Activated CD4-positive, alpha-beta T cell treated with anti-CD3 and anti-CD28 coated beads for 48 hours (primary cell): ENCODE measurements at regions not wholly inside any gene's neighbourhood (a gene's known extent, or its start where the extent isn't known, plus 50 kb on each side); places are given as distances from the start of the nearest gene placed in this dataset.
"Not testable (repeated sequence)": the region's sequence is repeated elsewhere in the genome, so short reads cannot be mapped to it uniquely, and the experiment has no call there.

Experiments used
- DNase-seq: peaks from one replicate; pipeline ENCODE4 v3.0.0-alpha.2; 2020

- no peak for DNase-seq
Measured at GRCh38 chr14:71438684-71439083, 493.5 kb upstream of the RGS6 start.

DNA sequence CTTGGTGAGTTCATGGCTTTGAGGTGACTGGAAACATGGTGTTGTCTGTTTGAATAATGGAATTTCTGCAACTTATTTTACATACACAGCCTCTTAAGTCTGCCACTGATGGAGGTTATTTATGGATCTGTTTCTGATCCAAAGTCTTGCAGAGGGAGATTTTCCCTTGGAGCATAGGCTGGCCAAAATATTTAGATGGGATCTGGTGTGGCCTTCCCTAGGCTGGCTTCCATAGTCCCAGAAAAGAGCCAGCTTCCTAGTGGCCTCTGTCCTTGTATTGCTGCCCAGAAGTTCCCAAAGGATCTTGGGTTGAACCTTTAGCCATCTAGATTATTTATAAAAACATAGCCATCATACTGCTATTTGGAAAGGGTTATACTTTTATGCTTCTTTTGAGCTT, 491.1 kb upstream of the RGS6 start:
- no peak for DNase-seq

DNA sequence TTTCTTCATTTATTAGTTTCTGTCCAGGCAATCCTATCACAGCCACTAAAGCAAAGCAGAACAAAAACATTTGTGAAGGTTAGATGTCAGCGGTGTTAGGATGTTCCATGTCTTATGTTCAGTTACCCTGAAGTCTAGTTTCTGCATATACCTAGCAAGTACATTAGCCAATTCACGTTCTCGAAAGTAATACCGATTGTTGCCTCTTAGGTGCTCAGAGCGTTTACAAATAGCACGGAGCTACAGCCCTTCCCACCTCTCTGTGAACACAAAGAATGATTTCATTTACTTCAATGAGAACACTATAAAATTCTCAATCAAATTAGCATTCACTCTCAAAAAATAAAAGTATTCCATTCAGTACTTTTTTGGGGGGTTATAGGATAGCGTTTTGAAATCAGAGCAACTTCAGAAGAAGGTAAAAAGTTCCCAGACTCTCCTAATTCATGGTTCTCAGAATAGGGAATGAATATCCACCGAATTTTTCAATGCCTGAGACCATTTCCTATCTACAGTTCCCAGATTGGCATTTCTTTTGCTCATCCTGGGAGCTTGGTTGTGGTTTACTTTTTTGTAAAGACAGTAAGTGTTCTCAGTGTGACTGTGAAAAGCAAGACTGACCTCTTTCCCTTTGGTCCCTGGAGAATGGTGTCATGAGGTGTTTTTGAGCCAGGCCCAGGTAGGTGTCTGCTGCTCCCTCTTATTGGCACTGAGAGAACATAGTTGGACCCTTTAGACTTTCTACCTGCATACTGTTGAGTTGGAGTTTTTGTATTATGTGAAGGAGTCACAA, 488.0 kb upstream of the RGS6 start:
- no peak for DNase-seq

GRCh38 chr14:71448431-71449315, 483.6 kb upstream of the RGS6 start:
- no peak for DNase-seq

GRCh38 chr14:71449316-71450055, 482.7 kb upstream of the RGS6 start:
- no peak for DNase-seq

- no peak for DNase-seq
Measured at GRCh38 chr14:71451501-71451900, 480.7 kb upstream of the RGS6 start.

GRCh38 chr14:71452539-71452938, 479.7 kb upstream of the RGS6 start:
- no peak for DNase-seq

DNA sequence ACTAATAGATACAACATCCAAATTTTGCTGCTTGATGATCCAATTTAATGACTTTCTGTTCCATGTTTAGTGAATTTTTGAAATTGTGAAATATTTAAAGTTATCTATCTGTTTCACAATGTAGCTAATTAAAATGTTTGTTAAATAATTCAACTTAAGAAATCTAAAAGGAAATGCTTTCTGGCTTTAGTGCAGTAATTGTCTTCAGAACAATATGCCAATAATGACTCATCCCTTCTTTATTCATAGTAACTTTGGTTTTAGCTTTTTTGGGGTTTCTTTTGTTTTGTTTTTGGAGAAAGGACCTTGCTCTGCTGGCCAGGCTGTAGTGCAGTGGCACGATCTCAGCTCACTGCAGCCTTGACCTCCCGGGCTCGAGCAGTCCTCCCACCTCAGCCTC, 479.2 kb upstream of the RGS6 start:
- no peak for DNase-seq

DNA sequence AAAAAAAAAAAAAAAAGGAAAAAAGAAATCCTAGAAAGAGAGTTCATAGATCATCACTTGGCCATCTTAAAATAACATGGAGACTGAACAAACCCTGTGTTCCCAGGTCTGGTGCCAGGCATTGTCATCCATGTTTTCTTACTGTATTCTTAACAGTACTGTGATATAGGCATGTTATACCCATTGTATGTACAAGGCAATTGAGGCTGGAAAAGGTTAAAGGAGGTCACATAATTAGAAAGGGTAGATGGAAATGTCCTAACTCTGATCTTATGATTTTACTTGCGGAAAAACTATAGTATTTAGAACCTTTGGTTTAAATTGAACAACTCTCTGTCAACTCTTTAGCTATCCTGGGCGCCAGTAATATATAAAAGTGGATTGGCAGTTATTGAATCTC, 478.2 kb upstream of the RGS6 start:
- no peak for DNase-seq

DNA sequence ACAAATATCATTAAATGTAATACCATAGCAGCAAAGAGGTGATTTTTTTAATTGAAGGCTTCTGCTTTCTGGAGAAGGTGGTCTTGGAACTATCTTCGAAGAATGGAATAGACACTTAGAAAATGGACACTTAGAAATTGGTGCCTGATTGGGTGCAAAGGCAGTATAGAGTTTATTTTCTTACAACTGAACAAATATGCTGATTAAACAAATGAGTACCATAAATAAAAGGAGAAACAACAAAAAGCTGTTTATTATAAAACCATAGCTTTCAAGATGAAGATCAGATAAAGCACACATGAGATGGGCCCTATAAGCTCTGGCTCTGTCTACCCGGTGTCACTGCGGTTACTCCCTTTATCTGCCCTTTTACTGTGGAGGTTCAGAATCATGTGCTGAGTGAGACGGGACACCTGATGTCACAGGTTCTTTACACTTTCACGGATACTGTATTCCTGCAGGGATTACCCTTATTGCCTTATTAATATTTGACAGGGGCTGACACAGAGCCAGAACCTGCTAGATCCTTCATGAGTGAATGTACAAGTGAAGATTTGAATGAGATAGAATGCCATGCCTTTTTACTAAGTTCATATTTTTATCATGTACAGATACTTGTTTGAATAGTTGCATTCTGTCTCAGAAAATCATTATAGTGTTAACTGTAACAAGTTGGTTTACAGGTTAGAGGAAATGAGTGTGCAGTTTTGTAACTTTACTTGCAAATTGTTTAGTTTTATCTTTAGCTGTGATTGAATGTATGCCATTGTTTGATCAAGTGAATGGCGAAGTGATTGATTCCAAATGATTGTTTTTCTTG, 477.5 kb upstream of the RGS6 start:
- no peak for DNase-seq

- DNase-seq, result no peak
Measured at GRCh38 chr14:71460091-71460490, 472.1 kb upstream of the RGS6 start.

- not testable (repeated sequence) for DNase-seq
Measured at GRCh38 chr14:71461617-71462016, 470.6 kb upstream of the RGS6 start.

DNA sequence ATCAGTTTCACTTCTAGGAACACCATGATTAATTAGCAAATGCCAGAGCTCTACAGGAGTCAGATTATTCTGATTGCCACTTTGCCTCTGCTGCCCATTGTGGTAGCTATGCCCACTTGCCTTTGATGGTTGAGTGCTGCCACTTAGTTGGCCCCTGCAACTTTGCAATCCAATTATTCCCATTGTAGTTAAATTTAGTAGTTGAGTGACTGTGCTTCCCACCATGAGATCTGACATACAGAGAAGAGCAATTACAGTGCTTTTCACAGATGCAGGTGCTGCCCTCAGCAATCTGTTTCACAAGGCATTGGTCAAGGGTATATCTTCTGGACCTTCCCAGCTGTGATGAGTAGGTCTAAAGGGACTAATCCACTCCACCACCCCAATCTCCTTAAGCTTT, 468.4 kb upstream of the RGS6 start:
- no peak for DNase-seq

GRCh38 chr14:71464840-71465239, 467.4 kb upstream of the RGS6 start:
- no peak for DNase-seq

GRCh38 chr14:71465316-71465715, 466.9 kb upstream of the RGS6 start:
- no peak for DNase-seq

GRCh38 chr14:71466251-71466650, 466.0 kb upstream of the RGS6 start:
- no peak for DNase-seq

DNA sequence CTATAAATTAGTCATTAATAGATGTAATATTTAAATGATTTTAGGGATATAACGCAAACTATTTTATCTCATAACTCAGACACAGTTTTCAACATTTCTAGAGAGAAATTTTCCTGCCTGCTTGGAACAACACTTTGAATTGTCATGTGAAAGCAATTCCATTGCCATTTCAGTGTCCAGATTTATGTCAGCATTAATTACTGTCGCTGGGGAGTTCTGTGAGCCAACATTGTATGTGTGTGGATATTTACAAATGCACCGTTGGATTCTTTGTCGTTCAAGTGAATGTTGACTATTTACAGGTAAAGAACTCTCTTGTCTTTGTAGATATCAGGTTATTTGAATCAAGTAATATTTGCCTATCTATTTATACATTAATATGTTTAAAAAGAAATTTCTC, 465.3 kb upstream of the RGS6 start:
- no peak for DNase-seq

- DNase-seq, result no peak
Measured at GRCh38 chr14:71467361-71467811, 464.8 kb upstream of the RGS6 start.

DNA sequence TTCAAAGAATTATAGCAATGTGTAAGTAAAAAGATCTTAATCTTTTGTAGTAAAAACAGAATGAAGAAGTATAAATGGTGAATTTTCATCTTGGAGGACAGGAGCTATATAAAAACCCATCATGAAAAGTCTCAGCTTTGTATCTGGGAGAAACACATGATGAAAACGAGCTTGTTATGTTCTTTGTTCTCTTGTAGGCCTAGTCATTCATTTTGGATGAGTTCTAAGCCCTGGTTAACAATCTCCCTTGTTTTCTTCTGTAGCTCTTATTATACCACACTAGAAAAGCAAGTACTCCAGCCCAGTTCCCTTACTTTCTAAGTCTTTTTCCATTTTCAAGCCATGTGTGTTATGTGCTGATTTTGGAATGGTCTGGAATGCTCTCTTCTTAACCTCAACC, 463.5 kb upstream of the RGS6 start:
- no peak for DNase-seq

DNA sequence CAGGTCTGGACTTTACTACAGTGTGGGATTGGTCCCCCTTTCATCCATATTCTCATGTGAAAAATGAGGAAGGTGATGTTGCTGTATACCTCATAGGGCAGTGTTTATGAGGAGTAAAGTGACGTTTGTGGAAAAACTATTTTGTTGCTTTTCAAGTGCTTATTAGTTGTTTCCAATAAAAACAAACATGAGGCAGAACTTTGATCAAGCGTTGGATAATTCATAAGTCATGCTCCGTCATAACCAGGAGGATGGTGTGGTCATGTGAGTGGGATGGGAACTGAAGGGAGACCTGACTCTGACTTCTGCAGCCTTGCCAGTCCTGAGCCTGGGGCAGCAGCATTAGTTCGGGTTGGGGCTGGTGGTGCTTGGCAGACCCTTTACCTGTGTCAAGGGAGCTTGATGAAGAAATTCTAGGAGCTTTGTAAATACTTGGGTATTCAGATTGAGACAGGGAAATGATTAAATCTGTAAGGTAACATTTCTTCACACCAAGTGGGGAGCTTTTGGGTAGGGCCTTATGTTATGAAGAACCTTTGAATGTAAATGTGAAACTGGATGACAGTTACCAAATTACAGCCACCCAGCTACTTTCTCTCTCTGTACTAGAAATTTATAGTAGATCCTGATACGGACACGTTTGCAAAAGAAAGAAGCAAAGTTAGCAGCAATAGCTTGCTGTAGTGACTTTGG, 462.4 kb upstream of the RGS6 start:
- no peak for DNase-seq

- DNase-seq, result no peak
Measured at GRCh38 chr14:71471634-71472355, 460.4 kb upstream of the RGS6 start.
